ENCODE measurements at regions not wholly inside any gene's neighbourhood (a gene's known extent, or its start where the extent isn't known, plus 50 kb on each side); places are given as distances from the start of the nearest gene placed in this dataset.
"Not testable (repeated sequence)": the region's sequence is repeated elsewhere in the genome, so short reads cannot be mapped to it uniquely, and the experiment has no call there.

DNA sequence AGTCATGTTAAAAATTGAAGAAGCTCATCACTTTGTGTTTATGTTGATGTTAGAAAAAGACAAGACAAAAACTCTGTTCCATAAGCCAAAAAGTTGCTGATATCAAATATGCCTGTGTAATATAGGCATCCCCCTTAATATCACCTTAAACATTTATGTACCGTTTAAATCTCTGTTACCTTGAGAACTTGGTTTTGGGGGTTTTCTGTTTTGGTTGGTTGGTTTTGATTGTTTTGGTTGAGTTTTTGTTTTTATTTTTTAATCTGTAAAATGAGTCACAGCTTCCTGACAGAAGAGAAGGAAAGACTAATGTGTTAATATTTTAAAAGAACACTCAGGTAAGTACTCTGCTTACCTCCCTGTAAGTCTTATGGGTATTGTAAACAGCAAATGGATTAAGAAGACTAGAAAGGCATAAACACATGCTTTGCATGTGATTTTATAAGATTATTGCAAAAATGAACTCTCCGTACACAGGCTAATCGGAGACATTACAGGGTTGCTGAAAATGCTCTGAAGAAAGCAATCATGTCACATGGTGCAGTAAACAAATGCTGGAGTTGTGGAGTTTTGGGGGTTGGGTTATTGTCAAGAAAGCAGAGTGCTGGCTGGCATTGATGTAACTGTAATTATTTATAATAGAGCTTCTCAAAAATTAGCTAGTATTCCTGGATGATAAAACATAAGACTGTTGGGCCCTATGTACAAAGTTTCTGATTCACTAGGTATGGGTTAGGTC is 69.5 kb upstream of the MBNL1 start:
- no peak for DNase-seq

GRCh38 chr3:152200476-152201420 is 68.0 kb upstream of the MBNL1 start:
- no peak for DNase-seq

GRCh38 chr3:152202976-152203626 is 65.6 kb upstream of the MBNL1 start:
- DNase-seq, result peak; percentile 46

DNA sequence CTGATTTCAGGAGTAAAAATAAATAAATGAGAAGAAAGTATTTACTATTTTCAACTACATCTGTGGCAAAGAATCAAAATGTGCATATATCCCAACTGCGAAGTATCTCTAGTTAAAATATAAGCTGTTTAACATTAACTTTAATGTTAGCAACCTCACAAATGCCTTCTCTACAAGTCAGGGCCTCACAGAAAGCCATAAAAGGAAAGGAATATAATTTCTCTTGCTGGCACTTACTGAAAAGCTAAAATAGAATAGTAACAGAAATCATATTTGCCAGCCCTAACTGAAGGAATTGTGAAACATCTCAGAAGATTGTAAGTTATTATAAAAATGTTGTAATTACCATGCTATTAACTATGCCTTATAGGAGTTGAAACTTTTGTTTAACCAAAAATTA is 65.1 kb upstream of the MBNL1 start:
- DNase-seq, result no peak

- DNase-seq, result no peak
Measured at GRCh38 chr3:152204218-152204617, 64.5 kb upstream of the MBNL1 start.

GRCh38 chr3:152205097-152205593 is 63.6 kb upstream of the MBNL1 start:
- no peak for DNase-seq

- DNase-seq, result no peak
Measured at GRCh38 chr3:152206243-152206760, 62.4 kb upstream of the MBNL1 start.

- DNase-seq, result no peak
Measured at GRCh38 chr3:152208439-152208838, 60.3 kb upstream of the MBNL1 start.

DNA sequence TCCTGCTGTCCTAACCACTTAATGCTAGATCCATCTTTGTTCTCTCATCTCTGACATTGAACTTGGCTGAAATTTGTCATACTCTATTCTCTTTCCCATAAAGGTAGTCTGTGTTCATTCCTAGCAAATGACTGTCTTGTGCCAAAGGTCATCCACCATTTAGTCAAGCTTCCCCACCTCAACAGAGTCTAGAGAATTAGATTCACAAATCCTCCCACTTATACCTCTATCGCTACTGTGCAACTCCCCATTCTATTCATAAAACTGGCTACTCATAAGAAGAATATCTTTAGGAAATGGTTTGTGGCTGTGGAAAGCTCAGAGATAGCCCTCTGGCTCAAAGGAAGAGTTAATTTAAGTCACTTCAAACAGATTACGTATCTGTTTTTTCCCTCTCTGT is 59.7 kb upstream of the MBNL1 start:
- no peak for DNase-seq

DNA sequence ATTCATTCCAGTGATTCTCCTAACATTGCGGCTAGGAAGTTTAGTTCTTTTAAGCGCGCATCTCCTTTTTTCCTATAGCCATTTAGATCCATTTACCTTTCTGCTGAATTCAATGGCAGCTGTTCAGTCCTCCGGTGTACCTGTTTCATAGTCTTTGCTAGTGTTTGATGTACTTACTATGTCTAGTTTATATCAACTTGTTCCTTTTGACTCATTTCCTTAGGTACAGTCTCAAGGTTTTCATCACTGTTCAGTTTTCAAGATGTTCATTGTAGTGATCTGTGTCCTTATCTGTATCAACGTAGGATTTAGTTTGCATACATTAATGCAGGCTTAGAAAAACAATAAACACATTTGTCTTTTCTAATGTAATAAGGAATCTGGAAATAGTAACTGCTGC is 59.0 kb upstream of the MBNL1 start:
- no peak for DNase-seq

GRCh38 chr3:152210697-152211096 is 58.0 kb upstream of the MBNL1 start:
- DNase-seq, result no peak

DNA sequence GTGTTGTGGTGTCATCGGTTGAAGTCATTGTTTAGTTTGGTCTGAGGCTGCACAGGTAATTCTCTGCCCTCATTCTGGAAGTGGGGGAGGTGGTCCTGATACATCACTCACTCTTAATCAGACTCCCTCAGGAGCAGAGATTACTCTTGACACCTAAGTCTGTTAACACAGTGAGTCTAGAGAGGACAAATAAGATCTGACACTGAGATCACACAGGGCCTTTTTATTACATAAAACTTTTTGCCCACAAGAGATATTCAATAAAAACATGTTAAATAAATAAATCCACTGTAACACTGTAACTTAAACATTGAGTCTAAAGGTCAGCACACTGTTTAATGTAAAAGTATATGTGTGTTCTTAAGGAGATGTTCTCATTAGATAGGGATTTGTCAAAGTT is 57.1 kb upstream of the MBNL1 start:
- no peak for DNase-seq

- no peak for DNase-seq
Measured at GRCh38 chr3:152213203-152213602, 55.5 kb upstream of the MBNL1 start.

DNA sequence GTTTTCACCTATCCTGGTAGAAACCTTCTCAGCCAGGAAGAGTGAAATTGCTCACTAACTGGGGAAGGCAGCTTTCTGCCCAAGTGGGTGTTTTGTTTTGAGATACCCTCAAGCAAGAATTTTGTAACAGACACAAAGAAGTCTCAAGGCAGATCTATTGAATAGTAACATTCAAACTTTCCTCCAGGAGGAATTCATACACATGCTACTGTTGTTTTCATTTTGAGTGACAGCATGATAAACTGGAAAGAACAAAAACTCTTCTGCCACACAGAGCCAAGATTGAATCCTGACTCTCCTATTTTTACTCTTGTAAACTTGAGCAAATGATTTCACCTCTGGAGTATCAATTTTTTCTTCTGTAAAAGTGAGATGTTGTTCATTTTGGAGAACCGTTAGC is 54.8 kb upstream of the MBNL1 start:
- no peak for DNase-seq

- not testable (repeated sequence) for DNase-seq
Measured at GRCh38 chr3:152216960-152217865, 51.5 kb upstream of the MBNL1 start.

DNA sequence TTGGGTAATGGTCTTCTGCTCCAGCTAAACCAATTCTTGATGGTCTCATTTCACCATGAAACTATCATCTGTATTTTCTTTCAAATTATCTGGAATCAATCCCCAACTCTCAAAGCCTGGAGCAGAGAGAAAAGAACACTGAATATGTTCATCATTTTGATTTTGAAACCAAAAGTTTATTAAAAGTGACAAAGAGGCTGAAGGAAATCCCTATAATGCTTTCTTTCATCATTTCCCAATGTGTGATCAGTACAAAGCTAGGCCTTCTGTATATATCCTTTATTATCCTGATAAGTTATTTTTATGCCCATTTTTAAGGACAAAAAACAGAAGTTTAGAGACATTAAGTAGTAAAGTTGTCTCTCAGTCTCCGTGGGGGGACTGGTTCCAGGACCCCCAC is 50.1 kb upstream of the MBNL1 start:
- no peak for DNase-seq
